Activated CD8-positive, alpha-beta memory T cell treated with anti-CD3 and anti-CD28 coated beads, Interleukin-2, amount 50 U/mL, for 24 hours (primary cell): ENCODE measurements at regions not wholly inside any gene's neighbourhood (a gene's known extent, or its start where the extent isn't known, plus 50 kb on each side); places are given as distances from the start of the nearest gene placed in this dataset.
"Not testable (repeated sequence)": the region's sequence is repeated elsewhere in the genome, so short reads cannot be mapped to it uniquely, and the experiment has no call there.

Source experiments
- DNase-seq: peaks from one replicate; pipeline ENCODE4 v3.0.0-alpha.2; 2020; ENCODE audit errors: extremely low read depth

DNA sequence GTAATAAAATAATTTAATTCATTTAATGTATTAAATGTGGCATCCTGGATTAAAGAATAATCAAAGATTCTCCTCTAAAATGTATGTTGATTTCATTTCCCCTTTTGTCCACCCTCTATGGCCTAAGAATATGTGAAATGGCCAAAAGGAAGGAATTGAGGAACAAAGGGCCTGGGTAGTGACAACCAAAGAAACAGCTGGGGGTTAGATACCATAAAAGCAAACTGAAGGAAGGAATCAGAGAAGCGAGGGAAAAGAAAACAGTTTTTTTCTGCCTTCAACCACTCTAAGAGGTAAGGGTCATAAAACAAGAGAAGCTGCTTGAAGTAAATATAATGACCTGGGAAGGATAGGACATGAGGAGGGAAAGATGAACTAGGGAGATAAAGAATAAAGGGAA, 139.3 kb downstream of the FAM76B start:
- no peak for DNase-seq

DNA sequence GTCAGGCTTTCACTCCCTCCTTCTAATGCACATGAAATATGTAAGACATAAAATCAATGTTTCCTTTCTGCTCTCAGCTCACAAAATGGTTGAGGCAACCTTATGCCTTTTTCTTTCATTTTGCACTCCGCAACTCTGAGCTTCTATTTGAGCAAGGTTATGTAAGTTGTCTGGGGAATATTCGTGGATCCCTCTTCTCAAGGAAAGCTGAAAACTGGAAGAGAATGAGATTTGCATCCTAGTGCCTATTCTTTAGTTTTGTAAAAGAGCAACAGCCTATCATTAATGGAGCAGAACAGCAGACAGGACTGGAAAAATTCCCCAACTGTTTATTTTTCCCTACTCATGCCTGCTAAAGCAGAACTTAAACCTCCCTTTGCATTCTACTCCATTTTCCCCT, 141.7 kb downstream of the FAM76B start:
- no peak for DNase-seq

DNA sequence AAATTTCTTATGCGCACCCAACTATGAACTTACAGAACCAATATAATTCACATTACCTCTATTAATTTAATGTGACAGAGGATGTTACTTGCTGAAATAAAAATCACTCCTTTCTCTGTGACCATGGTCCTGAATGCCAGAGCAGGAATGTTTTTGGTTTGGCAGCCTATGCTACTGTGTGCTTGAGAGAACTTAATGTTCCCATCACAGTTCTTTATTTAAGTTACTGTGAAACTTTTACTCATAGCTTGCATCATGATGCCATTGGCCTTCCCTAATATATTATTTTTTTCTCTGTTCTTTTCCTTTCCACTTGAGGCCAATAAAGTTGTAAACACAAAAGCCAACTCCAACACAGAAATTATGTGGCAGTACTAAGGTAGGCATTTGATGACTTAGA, 142.2 kb downstream of the FAM76B start:
- no peak for DNase-seq

- DNase-seq, result no peak
These were observed 148.1 kb downstream of the FAM76B start for GRCh38 chr11:95641495-95641894.

- DNase-seq, result no peak
These were observed 151.1 kb downstream of the FAM76B start for GRCh38 chr11:95638501-95638900.

DNA sequence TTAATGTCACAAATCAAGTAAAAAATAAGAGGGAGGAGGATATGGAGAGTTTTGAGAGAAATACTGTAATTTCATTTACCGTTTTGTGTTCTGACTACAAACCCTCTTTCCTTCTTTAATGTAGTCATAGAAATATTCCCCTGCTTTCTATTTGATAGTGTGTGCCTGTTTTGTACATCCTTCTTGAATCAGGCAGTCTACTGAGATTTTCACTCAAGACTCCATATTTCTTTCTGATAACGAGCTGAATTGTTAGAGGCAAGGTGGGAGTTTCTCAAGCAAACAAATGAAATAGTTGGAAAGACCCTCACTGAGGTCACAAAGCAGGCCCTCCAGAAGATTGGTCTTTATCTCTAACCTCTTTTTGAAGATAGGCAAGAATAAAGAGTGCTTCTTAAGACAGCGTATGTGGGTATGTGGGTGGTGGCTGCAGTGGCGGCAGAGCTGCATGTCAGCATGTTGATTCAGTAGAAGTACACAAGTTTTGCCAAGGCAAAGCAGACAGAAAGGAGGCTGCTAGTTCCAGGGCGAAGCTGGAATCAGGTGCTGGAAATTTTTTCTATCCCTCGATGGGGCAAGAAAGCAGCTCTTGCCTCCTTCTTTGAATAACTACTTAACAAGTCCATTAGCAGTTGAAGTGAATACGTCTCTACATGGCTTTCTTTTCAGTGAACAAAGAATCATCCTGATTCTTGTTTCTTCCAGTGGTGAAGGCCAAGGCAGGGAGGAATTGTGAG, 164.2 kb downstream of the FAM76B start:
- DNase-seq, result no peak

GRCh38 chr11:95616256-95616804, 173.3 kb downstream of the FAM76B start:
- no peak for DNase-seq

- DNase-seq, result no peak
These were observed 177.8 kb downstream of the FAM76B start for GRCh38 chr11:95611827-95612226.

- DNase-seq, result not testable (repeated sequence)
These were observed 179.4 kb downstream of the FAM76B start for GRCh38 chr11:95610185-95610584.

DNA sequence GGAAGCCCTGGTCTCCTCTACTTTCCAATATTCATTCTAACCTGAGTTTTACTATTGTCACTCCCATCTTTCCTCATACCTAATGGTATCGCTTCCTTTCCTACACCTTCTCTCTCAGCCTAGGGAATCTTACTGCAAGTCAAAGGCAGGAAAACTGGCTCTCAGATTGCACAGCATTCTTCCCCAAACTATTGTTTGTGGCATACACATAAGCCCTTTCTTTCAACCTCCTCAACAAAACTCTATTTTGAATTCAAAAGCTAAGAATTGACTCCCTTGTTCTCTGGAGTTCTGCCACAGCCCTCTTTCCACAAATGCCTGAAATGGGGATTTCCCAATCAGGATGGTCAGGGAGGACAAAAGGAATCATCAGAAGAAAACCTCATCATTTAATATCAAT, 181.5 kb downstream of the FAM76B start:
- DNase-seq, result no peak

- no peak for DNase-seq
These were observed 182.8 kb downstream of the FAM76B start for GRCh38 chr11:95606824-95607223.

- no peak for DNase-seq
These were observed 184.2 kb downstream of the FAM76B start for GRCh38 chr11:95605271-95605940.

DNA sequence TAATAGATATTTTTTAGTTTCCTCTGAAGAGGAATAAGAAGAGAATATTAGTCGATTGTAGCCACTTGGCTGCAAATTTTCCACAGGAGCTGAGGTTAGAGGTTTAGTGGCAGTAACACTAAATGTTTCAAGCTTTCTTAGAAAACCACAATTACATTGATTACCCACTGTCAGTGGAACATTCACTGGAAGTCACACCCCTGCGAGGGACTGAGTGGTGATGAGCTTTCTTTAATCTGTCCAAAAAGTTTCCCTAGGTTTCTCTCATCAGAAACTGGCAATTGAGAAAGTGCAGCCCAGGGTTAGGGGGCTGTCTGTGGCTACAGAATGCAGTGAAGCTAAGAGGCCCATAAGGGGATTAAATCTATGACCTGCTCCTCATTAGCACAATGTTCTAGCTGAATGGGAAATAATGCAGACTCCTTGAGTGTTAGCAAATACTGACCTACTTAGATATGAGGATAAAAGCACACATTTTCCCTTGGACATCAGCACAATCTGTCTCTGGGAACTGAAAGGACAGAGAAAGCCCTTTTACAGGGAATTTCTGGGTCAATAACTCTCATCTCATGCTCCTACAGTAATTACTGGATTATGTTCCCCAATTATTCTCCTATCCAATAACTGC, 189.5 kb downstream of the FAM76B start:
- DNase-seq, result no peak

DNA sequence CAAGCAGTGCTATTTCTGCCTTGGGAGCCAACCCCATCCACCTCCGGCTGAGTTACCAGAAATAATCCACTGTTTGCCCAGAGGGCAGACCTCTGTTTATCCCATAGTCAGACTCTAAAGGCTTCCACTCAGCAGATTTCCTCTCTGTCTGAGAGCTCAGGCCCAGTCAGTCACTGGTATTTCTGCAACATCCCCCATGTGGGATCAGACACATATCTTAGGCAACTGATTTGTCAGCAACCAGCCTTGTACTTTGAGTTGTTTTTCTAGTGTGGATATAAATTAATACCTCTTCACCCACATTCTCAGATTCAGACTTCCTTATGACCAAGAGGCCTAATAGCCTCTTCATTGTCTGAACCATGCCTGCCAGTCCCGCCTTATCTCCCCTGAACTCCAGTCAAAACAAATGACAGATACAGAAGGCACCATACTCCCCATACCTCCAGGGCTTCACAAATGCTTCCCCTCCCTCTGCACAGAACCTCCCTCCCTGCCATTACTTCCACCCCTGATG, 193.6 kb downstream of the FAM76B start:
- DNase-seq, result no peak

- DNase-seq, result no peak
These were observed 194.0 kb downstream of the FAM76B start for GRCh38 chr11:95595541-95595940.

GRCh38 chr11:95593111-95593510, 196.5 kb downstream of the FAM76B start:
- DNase-seq, result no peak

- DNase-seq, result no peak
These were observed 197.1 kb downstream of the FAM76B start for GRCh38 chr11:95592471-95592870.

GRCh38 chr11:95589893-95590612, 199.5 kb downstream of the FAM76B start:
- DNase-seq, result no peak

GRCh38 chr11:95588821-95589220, 200.8 kb downstream of the FAM76B start:
- no peak for DNase-seq

GRCh38 chr11:95586661-95587060, 202.9 kb downstream of the FAM76B start:
- no peak for DNase-seq

- DNase-seq, result no peak
These were observed 203.4 kb downstream of the FAM76B start for GRCh38 chr11:95586155-95586554.

- DNase-seq, result no peak
These were observed 203.9 kb downstream of the FAM76B start for GRCh38 chr11:95585752-95586077.
